ENCODE measurements at regions not wholly inside any gene's neighbourhood (a gene's known extent, or its start where the extent isn't known, plus 50 kb on each side); places are given as distances from the start of the nearest gene placed in this dataset.

DNA sequence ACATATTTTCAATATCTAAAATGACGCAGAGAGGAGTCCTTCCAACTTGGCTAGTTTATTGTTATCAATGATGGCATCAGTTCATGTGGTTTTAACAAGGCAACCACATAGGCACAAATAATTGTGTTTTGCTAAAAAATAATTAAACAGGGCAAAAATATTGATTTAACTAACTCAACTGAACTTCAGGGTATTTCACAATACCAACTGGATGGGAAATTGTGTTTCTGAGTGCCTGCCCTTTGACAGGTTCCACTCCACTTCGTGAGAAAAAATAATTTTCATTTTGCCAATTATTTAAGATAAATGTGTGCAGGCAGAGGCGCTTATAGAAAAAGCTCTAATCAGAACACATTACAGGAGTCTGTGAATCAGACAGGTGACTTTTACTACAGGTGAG lies 689.3 kb upstream of the CCDC54 start:
- no peak for TF ChIP-seq POLR2A (IDR thresholded peaks at IDR 0.05)
- TF ChIP-seq, protein P1, sequence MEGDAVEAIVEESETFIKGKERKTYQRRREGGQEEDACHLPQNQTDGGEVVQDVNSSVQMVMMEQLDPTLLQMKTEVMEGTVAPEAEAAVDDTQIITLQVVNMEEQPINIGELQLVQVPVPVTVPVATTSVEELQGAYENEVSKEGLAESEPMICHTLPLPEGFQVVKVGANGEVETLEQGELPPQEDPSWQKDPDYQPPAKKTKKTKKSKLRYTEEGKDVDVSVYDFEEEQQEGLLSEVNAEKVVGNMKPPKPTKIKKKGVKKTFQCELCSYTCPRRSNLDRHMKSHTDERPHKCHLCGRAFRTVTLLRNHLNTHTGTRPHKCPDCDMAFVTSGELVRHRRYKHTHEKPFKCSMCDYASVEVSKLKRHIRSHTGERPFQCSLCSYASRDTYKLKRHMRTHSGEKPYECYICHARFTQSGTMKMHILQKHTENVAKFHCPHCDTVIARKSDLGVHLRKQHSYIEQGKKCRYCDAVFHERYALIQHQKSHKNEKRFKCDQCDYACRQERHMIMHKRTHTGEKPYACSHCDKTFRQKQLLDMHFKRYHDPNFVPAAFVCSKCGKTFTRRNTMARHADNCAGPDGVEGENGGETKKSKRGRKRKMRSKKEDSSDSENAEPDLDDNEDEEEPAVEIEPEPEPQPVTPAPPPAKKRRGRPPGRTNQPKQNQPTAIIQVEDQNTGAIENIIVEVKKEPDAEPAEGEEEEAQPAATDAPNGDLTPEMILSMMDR (IDR thresholded peaks at IDR 0.05), result no peak
- TF ChIP-seq EP300 (IDR thresholded peaks at IDR 0.05; ENCODE audit: low read depth), result no peak

Data from transverse colon (tissue), 3 donors.